ENCODE measurements at regions not wholly inside any gene's neighbourhood (a gene's known extent, or its start where the extent isn't known, plus 50 kb on each side); places are given as distances from the start of the nearest gene placed in this dataset.

DNA sequence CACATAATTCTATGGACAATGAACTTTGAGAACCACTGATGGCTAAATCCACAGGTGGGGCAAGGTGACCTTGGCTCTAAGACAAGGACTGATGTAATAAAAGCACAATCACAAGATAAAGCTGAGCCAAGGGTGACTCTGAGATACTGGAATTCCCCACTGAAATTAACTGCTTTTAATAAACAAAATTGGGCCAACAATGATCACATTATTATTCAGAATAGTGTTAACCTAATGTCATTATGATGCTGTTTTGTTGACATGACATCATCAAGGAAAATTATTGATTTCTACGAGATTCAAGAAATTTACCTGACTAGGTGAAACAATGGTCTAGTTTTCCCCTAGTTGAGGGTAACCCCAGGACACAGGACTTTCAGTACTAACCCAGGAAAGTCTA is 273.7 kb upstream of the NFIA start:
- TF ChIP-seq ZBTB33 (IDR thresholded peaks at IDR 0.05) (no peak), NR2F2 (IDR thresholded peaks at IDR 0.05) (no peak), REST (IDR thresholded peaks at IDR 0.05) (no peak), TAF1 (conservative IDR thresholded peaks at IDR 0.05) (no peak), GABPA (IDR thresholded peaks at IDR 0.05 in 1 of 2, conservative IDR thresholded peaks at IDR 0.05 in 1 of 2) (no peak)
- TF ChIP-seq, protein P1, sequence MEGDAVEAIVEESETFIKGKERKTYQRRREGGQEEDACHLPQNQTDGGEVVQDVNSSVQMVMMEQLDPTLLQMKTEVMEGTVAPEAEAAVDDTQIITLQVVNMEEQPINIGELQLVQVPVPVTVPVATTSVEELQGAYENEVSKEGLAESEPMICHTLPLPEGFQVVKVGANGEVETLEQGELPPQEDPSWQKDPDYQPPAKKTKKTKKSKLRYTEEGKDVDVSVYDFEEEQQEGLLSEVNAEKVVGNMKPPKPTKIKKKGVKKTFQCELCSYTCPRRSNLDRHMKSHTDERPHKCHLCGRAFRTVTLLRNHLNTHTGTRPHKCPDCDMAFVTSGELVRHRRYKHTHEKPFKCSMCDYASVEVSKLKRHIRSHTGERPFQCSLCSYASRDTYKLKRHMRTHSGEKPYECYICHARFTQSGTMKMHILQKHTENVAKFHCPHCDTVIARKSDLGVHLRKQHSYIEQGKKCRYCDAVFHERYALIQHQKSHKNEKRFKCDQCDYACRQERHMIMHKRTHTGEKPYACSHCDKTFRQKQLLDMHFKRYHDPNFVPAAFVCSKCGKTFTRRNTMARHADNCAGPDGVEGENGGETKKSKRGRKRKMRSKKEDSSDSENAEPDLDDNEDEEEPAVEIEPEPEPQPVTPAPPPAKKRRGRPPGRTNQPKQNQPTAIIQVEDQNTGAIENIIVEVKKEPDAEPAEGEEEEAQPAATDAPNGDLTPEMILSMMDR (IDR thresholded peaks at IDR 0.05; ENCODE audit: low read depth, low read length, missing input control), result no peak
- TF ChIP-seq, protein P2, sequence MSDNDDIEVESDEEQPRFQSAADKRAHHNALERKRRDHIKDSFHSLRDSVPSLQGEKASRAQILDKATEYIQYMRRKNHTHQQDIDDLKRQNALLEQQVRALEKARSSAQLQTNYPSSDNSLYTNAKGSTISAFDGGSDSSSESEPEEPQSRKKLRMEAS (IDR thresholded peaks at IDR 0.05), result no peak
- TF ChIP-seq, protein P3, sequence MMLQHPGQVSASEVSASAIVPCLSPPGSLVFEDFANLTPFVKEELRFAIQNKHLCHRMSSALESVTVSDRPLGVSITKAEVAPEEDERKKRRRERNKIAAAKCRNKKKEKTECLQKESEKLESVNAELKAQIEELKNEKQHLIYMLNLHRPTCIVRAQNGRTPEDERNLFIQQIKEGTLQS (IDR thresholded peaks at IDR 0.05), result no peak
